GM10248 (cell line): ENCODE measurements at regions not wholly inside any gene's neighbourhood (a gene's known extent, or its start where the extent isn't known, plus 50 kb on each side); places are given as distances from the start of the nearest gene placed in this dataset.

Experiments used
- CTCF ChIA-PET: fragments of 300-600 bp; sonication (Branson Sonifier 250); formaldehyde crosslinking; extraction: SDS; loops from one replicate; lab custom pipeline; 2021; ENCODE audit warnings: antibody characterized with exemption; lab: Yijun Ruan, JAX
- POLR2A ChIA-PET: fragments of 350-650 bp; sonication (Branson Sonifier 250); formaldehyde crosslinking; extraction: SDS; loops from one replicate; lab custom pipeline; 2020; ENCODE audit warnings: antibody characterized with exemption; lab: Yijun Ruan, JAX
- DNase-seq: peaks from one replicate; pipeline ENCODE4 v3.0.0; 2012; ENCODE audit errors: extremely low spot score
- CTCF ChIP-seq: IDR thresholded peaks from 2 replicates; pipeline ENCODE4 v1.5.1; 2012; ENCODE audit warnings: mild to moderate bottlenecking, low read depth; ENCODE audit errors: extremely low read depth, missing control alignments, control extremely low read depth

GRCh38 chr20:23197836-23198235 lies 111.7 kb upstream of the CD93 start:
- no peak for DNase-seq
- POLR2A ChIA-PET, result no interaction called here
- CTCF ChIA-PET, result interaction anchor here (1.1 to 1.7 kb wide), 5 partner anchors 18 to 177 kb away, joined by 3 to 6 read pairs (median 3); no protein-coding TSS in a partner anchor
- TF ChIP-seq CTCF, result no peak

GRCh38 chr20:23195636-23196035 lies 109.5 kb upstream of the CD93 start:
- TF ChIP-seq CTCF, result no peak
- ChIA-PET CTCF (no interaction called here), POLR2A (no interaction called here)
- DNase-seq, result no peak

GRCh38 chr20:23193801-23194384 lies 107.8 kb upstream of the CD93 start:
- ChIA-PET POLR2A (no interaction called here), CTCF (interaction anchor here (1.3 kb wide), 1 partner anchor 52 kb away, joined by 4 read pairs; no protein-coding TSS in a partner anchor)
- no peak for DNase-seq
- TF ChIP-seq CTCF, result no peak

- TF ChIP-seq CTCF, result no peak
- CTCF ChIA-PET, result no interaction called here
- POLR2A ChIA-PET, result no interaction called here
Observed at GRCh38 chr20:23192469-23192868, 106.3 kb upstream of the CD93 start.

GRCh38 chr20:23190557-23190956 lies 104.4 kb upstream of the CD93 start:
- ChIA-PET POLR2A (no interaction called here), CTCF (interaction anchor here (0.9 to 1.9 kb wide), 3 partner anchors 11 to 141 kb away, joined by 3 to 6 read pairs (median 5); partner anchors contain the start of gene THBD)
- no peak for TF ChIP-seq CTCF
- DNase-seq, result no peak

More at GRCh38 chr20:23192469-23192868, 106.3 kb upstream of the CD93 start:
- no peak for DNase-seq

- DNase-seq, result no peak
- ChIA-PET CTCF (interaction anchor here (1.9 kb wide), 2 partner anchors 11 to 12 kb away, joined by 5 to 6 read pairs; no protein-coding TSS in a partner anchor), POLR2A (no interaction called here)
- TF ChIP-seq CTCF, result no peak
Observed at GRCh38 chr20:23189854-23190253, 103.7 kb upstream of the CD93 start.
